ENCODE measurements at regions not wholly inside any gene's neighbourhood (a gene's known extent, or its start where the extent isn't known, plus 50 kb on each side); places are given as distances from the start of the nearest gene placed in this dataset.
"Not testable (repeated sequence)": the region's sequence is repeated elsewhere in the genome, so short reads cannot be mapped to it uniquely, and the experiment has no call there.

GRCh38 chr11:33471541-33471940, 214.4 kb downstream of the HIPK3 start:
- no peak for DNase-seq (ENCODE audit: low spot score)

GRCh38 chr11:33467966-33468365, 210.8 kb downstream of the HIPK3 start:
- DNase-seq (ENCODE audit: low spot score): no peak

GRCh38 chr11:33463059-33463458, 205.9 kb downstream of the HIPK3 start:
- no peak for DNase-seq (ENCODE audit: low spot score)

GRCh38 chr11:33461369-33462125, 204.4 kb downstream of the HIPK3 start:
- no peak for DNase-seq (ENCODE audit: low spot score)

GRCh38 chr11:33457948-33458347, 200.8 kb downstream of the HIPK3 start:
- DNase-seq (ENCODE audit: low spot score): no peak

- DNase-seq (ENCODE audit: low spot score): no peak
Measured at GRCh38 chr11:33455867-33456463, 198.8 kb downstream of the HIPK3 start.

GRCh38 chr11:33454264-33454663, 197.1 kb downstream of the HIPK3 start:
- no peak for DNase-seq (ENCODE audit: low spot score)

GRCh38 chr11:33452836-33453624, 195.8 kb downstream of the HIPK3 start:
- DNase-seq (ENCODE audit: low spot score): no peak

- DNase-seq (ENCODE audit: low spot score): no peak
Measured at GRCh38 chr11:33451364-33451763, 194.2 kb downstream of the HIPK3 start.

- no peak for DNase-seq (ENCODE audit: low spot score)
Measured at GRCh38 chr11:33449798-33450197, 192.6 kb downstream of the HIPK3 start.

GRCh38 chr11:33448461-33449130, 191.4 kb downstream of the HIPK3 start:
- no peak for DNase-seq (ENCODE audit: low spot score)

GRCh38 chr11:33445761-33446161, 188.6 kb downstream of the HIPK3 start:
- no peak for DNase-seq (ENCODE audit: low spot score)

GRCh38 chr11:33444835-33445594, 187.8 kb downstream of the HIPK3 start:
- no peak for DNase-seq (ENCODE audit: low spot score)

GRCh38 chr11:33443684-33444083, 186.5 kb downstream of the HIPK3 start:
- DNase-seq (ENCODE audit: low spot score): no peak

- no peak for DNase-seq (ENCODE audit: low spot score)
Measured at GRCh38 chr11:33438301-33438700, 181.1 kb downstream of the HIPK3 start.

- no peak for DNase-seq (ENCODE audit: low spot score)
Measured at GRCh38 chr11:33437529-33437928, 180.3 kb downstream of the HIPK3 start.

- DNase-seq (ENCODE audit: low spot score): no peak
Measured at GRCh38 chr11:33435216-33435615, 178.0 kb downstream of the HIPK3 start.

- DNase-seq (ENCODE audit: low spot score): no peak
Measured at GRCh38 chr11:33434294-33434693, 177.1 kb downstream of the HIPK3 start.

GRCh38 chr11:33428435-33428834, 171.3 kb downstream of the HIPK3 start:
- not testable (repeated sequence) for DNase-seq (ENCODE audit: low spot score)

GRCh38 chr11:33420959-33421566, 163.9 kb downstream of the HIPK3 start:
- no peak for DNase-seq (ENCODE audit: low spot score)

- no peak for DNase-seq (ENCODE audit: low spot score)
Measured at GRCh38 chr11:33419924-33420323, 162.7 kb downstream of the HIPK3 start.

Data from HT-29 (cell line).